NCI-H1417 (cell line): ENCODE measurements at regions not wholly inside any gene's neighbourhood (a gene's known extent, or its start where the extent isn't known, plus 50 kb on each side); places are given as distances from the start of the nearest gene placed in this dataset.

ENCODE experiments used
- DNase-seq, 3 experiments: peaks; one replicate each; lab custom pipeline; 2025; lab: John Stamatoyannopoulos, UW

DNA sequence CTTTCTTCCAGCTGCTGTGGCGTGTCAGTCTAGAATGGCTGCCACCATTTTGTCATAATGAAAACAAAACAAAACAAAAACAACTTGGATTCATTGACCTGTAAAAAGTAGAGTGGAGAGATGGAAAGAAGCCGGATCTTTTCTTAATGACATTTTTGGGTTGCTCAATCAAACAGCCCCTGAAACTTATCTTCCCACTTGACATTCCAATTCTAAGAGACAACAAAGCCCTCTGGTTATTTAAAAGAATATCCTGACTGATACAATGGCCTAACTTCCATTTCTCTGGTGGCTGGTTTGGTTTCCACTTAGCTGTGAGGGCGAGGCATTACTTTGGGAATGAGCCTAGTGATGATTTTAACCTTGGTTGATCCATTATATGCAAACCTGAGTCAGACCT is 123.7 kb downstream of the AQP4 start:
- DNase-seq = no peak

DNA sequence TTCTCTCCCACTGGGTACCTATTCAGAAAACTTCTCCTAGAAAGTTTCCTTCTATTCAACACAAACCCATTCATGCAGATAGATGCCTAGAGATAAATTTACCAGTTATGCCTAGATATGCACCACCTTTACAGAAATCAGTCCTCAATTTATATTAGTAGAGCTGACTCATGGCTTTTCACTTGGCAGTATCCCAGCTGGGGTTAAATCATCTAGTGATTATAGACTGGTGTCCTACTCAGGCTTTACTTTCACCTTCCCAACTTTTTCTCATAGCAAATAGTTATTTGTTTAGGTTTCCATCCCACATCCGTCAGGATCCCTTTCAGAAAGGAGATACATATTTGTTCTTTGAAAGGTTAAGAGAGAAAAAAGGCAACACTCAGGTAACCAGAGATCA is 124.5 kb downstream of the AQP4 start:
- no peak for DNase-seq

DNA sequence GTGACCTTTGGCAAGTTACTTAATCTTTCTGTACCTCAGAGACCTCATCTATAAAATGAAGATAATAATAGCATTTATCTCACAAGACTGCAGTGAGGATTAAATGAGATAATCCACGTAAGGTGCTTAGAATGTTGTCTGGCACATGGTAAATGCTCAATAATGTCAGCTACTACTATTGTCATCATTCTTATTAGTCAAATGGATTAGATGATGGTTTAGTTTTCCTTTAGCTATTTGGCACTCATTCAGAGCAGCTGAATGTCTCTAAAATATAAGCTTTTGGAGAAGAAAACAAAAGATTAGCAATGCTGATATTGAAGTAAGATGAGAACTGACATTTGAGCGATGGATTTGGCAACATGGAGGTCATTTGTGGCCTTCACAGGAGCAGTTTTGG is 125.1 kb downstream of the AQP4 start:
- no peak for DNase-seq

DNA sequence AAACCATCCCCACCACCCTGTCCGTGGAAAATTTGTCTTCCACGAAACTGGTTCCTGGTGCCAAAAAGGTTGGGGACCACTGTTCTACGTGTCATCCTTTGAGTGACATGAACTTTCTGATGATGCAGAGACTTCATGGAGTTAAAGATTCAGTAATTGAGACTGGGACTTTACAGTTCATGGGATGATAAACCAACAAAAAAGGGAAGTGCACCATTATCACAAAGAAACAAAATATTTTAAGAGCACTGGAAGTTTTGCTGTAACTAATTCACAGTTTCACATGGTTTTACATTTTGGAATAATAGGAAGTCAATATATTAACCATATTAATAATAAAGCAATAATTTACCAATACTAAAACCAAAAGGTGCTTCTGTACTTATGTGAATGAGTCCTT is 126.8 kb downstream of the AQP4 start:
- DNase-seq = no peak

GRCh38 chr18:26736301-26736700 is 129.2 kb downstream of the AQP4 start:
- no peak for DNase-seq

- no peak for DNase-seq
These were observed 130.7 kb downstream of the AQP4 start for GRCh38 chr18:26734760-26735159.

DNA sequence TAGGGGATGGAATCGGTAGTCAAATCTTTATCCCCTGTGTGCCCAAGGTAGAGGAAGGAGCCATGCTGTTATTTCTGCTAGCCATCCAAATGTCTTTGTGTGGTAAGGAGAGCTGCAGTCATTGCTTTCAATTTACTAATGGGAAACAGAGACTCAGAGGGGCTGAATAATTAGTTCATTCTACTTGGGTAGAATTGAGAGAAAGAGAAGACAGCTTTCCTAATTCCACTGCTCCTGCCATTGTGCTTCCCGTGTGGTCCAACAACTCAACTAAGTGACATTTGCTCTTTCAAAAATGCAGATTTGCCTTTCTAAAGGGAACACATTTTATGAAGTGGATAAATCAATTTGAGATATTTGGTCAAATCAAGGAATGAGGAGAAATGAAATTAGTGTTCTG is 136.1 kb downstream of the AQP4 start:
- no peak for DNase-seq

- DNase-seq = no peak
These were observed 136.5 kb downstream of the AQP4 start for GRCh38 chr18:26729008-26729407.

DNA sequence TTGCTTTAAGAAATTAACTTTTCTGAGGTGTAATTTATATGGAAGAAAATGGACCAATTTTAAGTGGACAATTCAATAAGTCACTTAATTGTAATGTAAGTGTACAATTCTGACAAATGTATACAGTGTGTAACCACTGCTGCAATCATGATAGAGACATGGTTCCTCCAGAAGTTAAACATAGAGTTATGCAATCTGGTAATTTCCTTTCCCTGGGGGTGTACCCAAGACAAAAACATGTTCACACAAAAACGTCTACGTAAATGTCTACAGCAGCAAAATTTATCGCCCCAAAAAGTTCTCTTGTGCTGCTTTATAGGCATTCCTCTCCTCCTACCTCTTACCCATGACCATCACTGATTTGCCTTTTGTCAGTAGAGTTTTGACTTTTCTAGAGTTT is 141.5 kb downstream of the AQP4 start:
- DNase-seq = peak in 1 of 3 experiments; percentile 34

GRCh38 chr18:26722565-26722931 is 143.0 kb downstream of the AQP4 start:
- peak in 1 of 3 experiments; percentile 36 for DNase-seq

DNA sequence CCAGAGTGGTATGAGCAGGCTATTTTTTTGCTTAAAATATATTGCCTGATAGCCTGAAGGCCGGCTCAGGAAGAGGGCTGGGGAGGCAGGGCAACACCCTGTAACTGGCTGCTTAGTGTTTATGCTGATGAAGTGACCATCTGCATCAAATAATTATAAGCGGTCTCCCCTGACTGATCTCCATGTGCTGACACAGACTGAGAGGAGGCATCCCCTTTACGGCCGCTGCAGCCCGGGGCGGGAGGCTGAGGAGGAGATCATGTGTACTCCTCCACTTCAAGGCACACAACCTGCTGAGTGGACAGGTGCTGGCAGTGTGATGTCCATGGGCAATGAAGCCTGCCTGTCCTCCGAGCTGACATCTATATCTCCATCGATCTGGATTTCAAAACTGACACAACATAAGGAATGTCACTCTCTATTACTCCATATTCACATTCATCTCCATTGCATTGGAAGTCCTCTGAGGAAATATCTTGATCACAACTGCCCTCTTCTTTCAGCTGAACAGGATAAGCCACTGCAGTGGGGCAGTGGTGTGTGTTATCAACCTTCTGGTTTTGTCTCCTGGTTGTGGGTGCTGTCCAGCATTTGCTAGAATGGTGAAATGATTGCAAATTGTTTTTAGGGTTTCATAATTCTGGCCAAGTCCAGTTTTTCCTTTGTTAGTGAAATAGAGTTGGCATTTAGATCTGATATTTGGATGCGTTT is 143.5 kb downstream of the AQP4 start:
- DNase-seq = peak; percentile 4 to 76 (median 52)

DNA sequence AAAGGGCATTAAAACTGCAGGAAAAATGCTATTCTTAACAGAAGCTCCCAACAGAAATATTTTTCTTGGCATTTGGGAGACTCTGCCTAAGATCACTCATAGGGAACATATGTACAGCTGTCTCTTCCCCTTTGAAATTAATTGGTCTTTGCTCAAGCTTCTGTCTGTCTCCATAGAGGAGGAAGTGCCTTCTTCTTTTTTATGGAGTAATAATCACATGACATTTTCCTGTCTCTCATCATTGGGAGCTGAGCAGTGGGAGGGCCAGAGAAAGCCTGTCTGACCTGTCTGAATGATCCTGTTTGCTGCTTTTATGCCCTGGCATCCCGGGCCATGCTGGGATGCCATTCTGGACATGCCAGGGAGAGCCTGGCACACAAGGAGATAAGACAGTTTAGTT is 145.6 kb downstream of the AQP4 start:
- no peak for DNase-seq

- peak in 1 of 3 experiments; percentile 23 for DNase-seq
These were observed 148.3 kb downstream of the AQP4 start for GRCh38 chr18:26717123-26717719.

GRCh38 chr18:26714739-26715138 is 150.8 kb downstream of the AQP4 start:
- no peak for DNase-seq

DNA sequence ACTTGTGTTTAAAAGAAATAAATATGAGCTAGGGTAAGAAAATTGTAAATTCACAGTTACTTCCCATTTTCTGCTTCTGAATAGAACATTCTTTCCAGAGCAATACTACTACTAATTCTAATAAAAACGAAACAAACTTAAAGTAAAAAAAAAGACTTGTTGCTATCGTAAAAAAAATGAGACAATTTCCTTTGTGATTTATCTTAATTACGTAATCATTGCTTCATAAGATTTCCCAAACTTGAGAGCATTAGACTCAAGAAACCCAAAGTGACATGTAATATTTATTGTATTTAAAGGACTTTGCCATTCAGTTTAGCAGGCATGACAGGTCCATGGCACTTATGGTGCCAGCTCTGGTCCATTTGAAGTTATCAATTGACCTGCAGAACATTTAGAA is 153.8 kb downstream of the AQP4 start:
- no peak for DNase-seq

DNA sequence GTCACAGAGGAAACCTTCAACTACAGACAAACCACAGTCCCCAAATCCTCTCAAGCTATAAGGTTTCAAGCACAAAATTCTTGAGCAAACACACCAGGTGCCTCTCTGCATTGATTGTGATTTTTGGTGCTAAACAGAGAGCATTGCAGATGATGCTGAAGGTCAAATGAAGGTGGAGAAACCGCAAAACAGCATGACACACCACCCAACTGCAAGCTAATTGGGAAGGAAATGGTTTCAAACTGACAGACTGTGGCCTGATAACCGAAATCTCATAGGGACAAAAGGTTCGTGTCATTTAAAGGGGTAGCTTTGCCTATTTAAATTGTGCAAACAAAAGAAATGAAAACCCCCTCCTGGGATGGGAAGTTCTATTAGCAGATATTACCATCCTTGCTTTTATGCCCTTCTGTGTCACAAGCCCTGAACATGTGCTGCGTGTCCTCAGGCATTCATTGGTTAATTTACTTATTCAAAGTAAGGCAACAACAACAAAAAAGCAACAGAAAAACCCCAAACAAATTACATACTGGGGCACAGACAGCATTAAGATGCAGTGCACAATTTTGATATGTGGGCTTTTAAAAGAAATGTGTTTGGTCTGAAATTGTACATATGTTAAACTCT is 154.9 kb downstream of the AQP4 start:
- DNase-seq = peak in 2 of 3 experiments; percentile 42 to 44

DNA sequence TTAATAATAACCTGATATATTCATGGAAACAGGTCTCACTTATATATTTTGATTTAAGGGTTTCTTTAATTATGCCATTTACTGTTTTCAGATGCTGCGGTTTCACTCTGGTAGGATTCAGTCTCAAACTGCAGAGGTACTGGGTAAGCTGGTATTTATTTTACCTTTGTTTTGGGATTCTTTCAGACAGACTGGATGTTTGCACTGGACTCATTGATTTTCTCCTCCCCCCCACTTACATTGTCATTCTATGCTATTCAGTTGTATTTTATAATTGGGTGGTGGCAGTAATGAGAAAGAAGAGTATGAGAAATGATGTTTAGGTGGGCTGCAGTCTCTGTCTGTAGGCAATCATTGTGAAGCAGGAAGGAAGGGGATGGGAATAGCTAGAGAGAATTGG is 155.6 kb downstream of the AQP4 start:
- no peak for DNase-seq

GRCh38 chr18:26708806-26709716 is 156.4 kb downstream of the AQP4 start:
- no peak for DNase-seq

- DNase-seq = no peak
These were observed 158.6 kb downstream of the AQP4 start for GRCh38 chr18:26706911-26707351.

- DNase-seq = no peak
These were observed 157.4 kb upstream of the KCTD1 start for GRCh38 chr18:26705757-26706156.

GRCh38 chr18:26703170-26703930 is 155.0 kb upstream of the KCTD1 start:
- peak in 1 of 3 experiments; percentile 15 for DNase-seq

GRCh38 chr18:26702086-26702485 is 153.7 kb upstream of the KCTD1 start:
- no peak for DNase-seq
